GM18508 (cell line): ENCODE measurements at regions not wholly inside any gene's neighbourhood (a gene's known extent, or its start where the extent isn't known, plus 50 kb on each side); places are given as distances from the start of the nearest gene placed in this dataset.

Experiments
- ATAC-seq: cut with Tn5 transposase; IDR thresholded peaks from one replicate; pipeline ENCODE4 v1.9.1; 2021; ENCODE audit warnings: moderate number of reproducible peaks; ENCODE audit not compliant: insufficient read depth, unreplicated experiment

DNA sequence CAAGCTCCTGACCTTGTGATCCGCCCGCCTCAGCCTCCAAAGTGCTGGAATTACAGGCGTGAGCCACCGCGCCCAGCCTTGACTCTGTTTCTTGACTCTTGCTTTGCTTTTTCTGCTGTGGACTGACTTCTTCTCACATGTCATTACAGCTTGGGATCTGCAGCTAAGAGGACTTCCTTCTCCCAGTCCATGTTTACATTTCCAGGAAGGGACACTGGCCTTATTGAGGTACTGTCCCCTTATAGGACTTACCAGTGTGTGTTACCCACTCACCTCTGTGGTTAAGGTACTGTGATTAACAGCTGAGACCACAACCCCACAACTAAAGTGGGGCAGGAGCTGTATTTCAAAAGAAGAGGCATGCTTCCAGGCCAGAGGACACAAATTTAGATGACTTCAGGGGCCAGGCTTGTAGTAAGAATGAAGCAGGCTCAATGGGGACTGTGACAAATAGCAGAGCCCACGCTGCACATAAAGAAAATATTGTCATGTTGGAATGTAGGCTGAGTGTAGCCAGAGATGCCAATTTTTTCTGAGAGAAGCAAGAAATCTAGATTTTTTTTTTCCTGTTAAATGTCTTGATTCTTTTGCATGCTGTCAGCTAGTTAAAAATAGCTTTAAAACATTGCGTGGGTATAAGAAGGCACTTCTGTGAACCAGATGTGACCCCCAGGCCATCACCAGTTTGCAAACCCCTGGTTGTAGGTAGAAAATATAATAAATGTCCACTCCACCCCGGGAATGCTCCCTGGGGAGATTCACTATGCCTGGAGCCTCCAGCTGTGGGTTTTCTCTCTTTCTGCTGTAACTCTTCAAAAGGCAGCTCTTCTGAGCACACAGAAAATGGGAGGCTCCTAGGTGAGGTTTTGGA lies 75.0 kb downstream of the PTPDC1 start:
- ATAC-seq: no peak

DNA sequence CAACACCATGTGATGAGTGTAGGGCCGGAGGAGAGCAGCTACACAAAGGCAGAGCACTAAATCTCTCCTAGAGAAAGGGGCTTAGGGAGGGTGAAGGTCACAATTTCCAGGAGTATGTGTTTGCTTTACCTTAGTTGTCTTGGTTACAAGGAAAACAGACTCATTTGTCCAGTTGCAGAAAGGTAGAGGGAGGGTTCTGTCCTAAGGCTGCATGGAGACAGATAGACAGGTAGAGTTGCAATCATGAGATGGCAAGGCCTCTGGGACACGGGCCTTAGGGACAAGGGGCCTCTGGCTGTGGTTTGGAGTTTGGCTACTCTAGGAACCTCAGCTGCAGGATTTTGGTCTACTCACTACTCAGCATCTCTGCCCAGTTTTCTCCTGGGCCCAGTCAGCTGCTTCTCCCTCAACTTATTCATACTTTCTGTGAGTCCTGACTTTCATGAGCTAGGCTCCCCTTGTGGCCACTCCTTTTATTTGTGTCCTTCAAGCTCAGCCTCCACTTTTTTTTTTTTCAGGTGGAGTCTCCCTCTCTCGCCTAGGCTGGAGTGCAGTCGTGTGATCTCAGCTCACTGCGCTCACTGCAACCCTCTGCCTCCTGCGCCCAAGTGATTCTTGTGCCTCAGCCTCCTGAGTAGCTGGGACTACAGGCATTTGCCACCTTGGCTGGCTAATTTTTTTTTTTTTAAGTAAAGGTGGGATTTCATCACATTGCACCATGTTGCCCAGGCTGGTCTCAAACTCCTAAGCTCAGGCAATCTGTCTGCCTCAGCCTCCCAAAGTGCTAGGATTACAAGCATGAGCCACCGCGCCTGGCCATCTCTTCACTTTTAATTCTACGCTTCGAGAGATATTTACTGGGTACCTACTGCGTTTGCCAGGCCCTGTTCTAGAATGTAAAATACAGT lies 76.6 kb downstream of the PTPDC1 start:
- no peak for ATAC-seq

DNA sequence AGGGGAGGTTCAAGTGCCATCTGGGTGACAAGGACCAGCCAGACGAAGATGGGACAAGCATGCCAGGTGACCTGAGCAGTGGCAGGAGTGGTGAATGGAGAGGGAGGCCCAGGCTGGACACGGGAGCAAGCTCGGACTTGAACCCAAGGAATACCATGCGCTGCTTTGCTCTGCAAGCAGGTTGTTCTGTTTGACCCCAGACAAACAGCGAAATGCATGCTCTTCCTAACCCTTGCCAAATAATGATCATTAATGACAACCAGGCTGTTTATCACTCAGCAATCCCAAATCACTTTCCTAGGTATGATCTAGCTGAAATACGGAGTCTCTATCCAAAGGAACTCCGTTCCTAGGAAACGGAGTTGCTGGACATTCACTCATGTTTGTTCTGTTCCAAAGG lies 77.4 kb downstream of the PTPDC1 start:
- ATAC-seq: no peak

DNA sequence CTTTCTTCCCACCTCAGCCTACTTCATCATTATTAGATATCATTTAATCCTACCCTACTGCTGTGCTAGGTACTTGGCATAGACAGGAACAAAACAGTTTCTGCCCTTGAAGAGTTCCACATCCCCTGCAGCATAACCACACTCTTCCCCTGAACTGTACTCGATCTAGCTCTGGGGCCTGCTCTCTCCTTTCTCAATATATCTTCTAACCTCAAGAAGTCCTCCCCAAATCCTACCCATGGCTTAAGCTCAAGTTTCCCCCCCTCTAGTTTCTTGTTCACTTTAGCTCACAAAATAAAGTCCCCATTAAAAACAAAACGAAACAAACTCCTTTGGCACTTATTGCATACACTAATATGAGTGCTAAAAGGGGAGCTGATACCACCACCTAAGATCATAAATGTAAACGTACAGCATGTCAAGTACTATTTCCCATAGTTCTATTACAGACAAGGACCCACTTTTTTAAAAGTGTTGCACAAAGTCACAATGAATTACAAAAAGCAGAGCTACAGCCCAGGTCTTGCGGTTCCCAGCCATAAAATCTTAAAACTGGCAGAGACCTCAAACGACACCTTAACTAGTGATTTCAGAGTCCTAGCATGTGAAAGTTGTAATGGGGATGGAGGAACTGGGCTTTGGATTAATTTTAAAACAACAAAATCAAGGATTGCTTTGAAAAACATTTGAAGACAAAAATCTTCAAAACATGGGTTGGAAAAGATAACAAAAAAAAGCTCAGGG lies 80.7 kb downstream of the PTPDC1 start:
- ATAC-seq: no peak

DNA sequence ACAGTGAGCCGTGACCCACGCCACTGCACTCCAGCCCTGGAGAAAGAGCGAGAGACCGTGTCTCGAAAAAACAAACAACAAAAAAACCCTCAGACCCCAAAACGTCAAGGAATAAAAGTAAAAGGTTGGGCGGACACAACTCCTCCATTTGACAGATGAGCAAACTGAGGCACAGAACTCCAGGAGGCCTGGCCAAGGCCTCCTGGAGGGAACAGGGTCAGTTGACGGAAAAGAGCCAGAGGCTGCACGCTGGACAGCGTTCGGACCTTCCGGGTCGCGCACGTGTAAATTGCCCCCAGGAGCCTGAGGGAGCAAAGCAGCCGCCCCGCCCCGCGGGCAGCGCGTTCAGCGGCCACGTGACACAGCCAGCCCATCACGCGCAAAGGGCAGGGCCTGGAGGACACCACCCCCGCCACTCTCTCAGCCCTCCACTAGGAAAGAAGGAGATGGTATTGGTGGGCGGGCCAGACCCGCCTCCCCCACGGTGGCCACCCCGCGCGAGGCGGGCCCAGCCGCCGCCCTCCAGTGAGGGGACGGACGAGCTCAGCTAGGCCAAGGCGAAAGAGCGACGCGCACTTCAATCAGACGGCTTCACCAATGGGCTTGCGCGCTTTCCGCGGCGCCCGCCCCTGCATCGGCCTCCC lies 81.5 kb downstream of the PTPDC1 start:
- ATAC-seq: peak; percentile 75

DNA sequence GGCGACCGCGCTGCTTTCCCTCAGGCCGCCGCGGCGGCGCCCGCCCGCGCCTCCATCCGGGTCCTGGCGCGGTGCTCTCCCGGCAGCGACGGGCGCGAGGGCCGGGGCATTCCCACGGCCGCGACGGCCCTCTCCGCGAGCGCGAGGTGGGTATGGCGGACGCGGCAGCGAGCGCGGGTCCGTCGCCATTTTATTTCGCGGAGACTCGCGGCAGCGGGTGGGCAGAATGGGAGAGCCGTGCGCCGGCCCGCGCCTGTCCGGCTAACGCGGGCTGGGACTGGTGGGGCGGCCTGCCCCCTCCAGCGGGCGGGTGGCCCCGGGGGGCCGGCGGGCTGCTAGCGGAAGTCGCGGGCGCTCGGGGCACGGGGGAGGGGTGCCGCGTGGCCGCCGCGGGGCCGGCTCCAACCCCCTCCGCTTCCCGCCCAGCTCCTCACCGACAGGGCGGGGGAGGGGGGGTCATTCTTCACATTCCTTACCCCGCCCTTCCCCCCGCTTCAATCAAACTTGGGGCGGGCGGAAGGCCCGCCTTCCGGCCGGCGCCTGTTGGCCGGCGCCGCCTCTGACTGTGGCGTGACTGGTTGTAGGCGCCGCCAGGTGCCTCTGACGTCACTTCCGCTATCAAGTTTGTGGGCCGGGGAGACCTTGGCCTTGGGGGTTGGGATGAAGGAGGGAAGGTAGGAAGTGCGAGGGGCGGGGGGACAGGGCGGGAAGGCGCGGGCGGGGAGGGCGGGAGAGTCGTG lies 82.1 kb downstream of the PTPDC1 start:
- peak; percentile 37 for ATAC-seq

DNA sequence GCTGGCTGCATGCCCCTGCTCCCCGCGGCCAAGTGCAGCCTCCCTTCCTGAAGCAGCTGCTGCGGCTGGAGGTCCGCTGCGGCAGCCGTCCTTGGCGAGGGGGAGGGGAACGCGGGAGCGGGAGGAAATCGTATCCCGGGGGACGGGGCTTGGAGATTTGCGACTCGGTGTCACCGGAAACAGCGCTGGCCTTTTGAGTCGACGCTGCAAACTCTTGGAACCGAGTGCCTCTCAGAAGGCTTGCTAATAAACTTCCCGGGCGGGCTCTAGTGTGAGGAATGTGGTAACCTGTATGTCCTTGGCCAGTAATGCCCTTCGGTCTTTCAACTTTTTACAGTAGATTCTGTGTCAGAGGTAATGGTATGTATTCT lies 82.7 kb downstream of the PTPDC1 start:
- no peak for ATAC-seq

DNA sequence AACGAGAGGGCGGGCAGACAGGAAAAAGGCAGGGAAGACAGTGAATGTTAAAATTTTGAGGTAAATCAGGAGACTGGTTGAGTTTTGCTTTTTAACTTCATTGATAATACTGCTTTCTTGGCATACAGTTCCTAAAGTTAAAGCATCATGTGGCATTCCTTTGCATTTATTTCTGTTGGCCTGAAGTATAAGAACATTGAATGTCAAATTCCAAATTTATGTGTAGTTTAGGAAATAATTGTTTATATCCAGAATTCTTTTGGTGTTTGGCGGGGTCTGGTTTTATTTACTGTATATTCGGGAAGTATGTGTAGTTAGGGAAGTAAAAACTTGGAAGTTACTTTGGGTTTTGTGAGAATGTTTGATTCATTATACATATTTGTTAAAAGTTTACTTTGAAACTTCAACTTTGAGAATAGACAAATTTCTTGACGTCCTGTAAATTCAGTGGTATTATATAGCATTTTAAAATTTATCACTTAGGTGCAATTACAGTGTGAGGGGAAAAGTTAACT lies 83.2 kb downstream of the PTPDC1 start:
- no peak for ATAC-seq

DNA sequence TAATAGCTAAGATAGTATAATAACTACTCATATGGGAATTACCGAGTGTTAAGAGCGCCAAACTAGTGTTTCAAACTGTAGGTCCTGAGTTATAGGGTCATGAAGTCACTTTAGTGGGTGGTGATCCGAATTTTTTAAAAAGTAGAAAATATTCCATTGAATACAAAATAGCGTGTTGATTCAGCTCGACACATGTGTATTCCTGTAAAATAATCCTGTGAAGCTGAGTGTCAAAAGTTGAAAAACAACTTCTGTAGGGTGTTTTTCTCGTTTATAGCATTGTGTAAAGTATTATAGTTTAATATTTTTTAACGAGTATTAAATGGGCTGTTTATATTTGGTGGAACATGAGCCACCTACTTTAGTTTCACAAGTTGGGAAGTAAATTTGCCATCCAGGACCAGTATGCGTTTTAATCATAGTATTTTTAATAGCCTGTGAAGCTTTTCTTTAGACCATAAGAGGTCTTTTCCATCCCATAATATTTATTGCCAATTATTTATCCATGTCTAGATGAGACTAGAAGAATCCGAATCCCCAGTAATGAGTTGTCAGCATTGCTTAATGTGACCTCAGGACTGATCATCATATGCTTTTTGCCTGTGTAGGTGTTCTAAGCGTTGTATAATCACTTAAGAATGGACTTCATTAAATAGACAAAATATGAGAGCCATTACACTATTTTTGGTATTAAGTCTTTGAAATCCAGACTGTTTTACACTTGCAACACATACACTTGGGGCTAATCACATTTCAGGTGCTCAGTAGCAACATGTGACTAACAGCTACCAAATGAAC lies 84.1 kb downstream of the PTPDC1 start:
- ATAC-seq: no peak

DNA sequence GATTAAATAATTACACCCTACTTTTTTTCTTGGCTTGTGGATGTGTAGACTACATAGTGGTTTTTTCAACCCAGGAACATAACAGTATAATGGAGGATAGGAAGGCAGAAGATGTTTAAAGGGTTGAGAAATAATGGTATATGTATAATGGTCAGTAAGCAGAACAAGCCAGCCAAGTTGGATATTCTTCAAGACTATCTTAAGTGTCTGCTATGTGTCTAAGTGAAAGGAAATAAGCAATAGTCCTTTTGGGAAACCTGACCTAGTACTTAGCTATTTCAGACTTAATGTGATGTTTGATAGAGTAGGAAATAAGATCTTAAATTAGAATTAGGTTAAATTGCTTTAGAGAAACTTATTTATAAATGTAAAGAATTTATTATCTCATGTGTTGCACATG lies 85.7 kb downstream of the PTPDC1 start:
- no peak for ATAC-seq

DNA sequence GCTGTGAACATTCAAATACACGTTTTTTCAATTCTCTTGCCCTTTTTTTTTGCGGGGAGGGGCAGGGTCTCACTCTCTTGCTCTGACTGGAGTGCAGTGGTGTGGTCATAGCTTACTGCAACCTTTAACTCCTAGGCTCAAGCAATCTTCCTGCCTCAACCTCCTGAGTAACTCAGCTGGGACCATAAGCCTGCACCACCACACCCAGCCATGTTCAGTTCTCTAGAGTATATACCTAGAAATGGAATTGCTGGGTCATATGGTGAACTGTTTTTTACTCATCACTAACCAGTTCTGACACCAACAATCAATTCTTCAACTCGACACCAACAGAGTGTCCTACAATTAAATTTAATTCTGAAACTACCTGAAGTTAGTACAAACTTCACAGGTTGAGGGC lies 85.5 kb upstream of the ZNF169 start:
- ATAC-seq: no peak

DNA sequence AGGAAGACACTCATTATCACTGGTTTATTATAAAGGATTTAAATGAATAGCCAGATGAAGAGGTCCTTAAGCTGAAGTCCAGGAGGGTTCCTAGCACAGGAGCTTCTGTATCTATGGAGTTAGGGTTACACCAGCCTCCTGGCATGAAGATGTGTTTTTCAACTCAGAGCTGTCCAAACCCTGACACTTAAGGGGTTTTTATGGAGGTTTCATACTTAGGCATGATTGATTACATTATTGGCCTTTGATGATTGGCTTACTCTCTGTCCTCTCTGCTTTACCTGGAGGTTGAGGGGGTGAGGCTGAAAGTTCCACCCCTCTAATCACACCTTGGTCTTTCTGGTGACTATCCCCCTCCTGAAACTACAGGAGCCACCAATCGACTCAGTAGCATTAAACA lies 84.9 kb upstream of the ZNF169 start:
- ATAC-seq: no peak

DNA sequence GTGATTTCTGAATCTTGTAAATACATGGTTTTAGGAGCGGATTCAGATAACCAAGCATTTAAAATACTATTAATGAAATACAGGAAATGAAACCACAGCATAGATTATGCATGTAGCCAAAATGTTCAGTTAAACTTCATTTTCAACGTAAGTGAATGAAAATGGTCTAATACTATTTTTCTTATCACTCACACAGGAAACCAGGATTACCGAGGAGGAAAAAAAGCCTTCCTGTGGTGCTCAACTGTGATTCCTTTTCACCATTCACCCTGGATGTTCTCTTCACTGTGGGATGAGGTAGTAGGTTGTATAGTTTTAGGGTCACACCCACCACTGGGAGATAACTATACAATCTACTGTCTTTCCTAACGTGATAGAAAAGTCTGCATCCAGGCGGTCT lies 83.4 kb upstream of the ZNF169 start:
- no peak for ATAC-seq

DNA sequence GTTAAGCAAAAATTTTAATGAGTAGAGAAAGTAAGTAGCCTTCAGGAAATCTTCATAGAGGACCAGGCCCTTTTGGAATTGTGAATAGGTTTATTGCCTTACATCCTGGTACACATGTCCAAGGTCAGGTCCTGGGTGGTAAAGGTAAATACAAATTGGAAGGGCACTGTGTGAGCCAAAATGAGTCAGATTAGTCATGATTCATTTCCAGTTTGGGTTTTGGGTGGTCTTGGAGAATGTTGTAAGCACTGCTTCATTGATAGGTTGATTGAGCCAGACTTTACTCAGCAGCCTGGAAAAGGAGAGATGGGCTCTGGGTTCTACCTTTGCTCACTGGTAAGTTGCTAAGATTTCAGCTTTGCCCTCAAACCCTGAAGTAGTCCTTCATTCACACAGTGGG lies 82.5 kb upstream of the ZNF169 start:
- no peak for ATAC-seq

DNA sequence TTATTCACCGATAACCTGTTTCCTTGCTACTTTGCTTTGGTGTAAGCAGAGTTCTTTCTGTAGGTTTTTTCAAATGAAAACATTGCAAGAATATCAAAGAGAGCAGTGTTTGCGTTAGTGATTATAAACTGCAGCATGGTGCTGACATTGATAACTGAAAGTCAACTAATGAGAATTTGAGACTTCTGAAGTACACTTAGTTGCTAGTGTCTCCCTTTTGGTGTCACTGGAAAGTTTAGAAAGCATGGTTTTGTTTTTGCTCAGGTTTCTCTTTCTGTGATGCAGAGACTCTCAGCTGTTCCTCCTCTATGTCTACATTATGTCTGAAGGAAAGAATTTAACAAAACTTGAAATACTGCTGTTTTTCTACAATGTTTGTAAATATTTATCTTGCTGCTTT lies 80.2 kb upstream of the ZNF169 start:
- ATAC-seq: peak; percentile 44

DNA sequence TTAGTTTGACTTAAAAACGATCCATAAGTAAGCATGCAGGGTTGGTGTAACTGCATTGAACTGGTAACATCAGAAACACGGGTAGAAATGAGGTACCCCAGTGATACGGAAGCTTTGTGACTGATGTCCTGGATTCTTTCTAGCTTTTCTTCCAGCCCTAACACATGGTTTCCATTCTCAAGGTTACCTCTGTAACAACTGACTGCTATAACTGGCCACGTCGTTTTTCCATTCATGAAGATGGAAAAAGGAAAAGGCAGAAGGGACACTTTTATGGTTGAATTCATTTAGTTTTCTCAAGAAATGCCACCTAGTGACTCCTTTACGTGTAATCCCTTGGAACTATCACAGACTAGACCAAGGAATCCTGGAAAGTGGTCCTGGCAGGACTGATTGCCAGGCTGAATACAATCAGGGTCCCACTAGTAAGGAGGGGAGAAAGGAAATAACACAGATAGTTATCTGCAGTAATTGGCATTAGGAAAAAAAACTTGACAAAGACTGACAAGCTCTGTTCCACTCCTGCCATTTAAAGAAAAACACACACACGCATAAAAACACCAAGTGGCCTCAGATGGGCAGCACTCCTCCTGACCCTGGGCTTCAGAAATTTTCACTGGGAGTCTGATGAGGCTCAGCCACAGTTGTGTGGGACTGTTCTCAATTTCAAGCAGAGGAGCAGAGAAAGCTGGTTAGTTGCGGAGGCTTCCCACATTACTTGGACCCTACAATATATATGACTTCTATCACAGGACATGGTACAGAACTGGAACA lies 77.5 kb upstream of the ZNF169 start:
- no peak for ATAC-seq

DNA sequence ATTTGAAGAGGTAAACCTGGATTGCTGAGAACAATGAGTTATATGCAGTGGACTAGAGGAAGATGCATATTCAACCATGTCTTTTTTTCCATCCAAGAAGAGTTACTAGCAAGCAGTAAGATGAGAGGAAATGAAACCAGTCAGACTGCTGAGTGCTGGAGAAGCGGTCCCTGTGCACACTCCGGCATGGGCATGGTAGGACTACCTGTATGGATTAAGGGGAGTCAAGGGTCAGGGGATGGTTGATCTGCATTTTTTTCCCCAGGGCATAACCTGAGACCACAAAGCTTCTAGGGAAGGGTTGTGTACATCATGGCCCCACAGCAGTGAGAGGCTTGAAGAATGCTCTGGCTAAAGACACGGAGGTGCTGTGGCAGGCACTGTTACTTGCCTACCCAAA lies 76.6 kb upstream of the ZNF169 start:
- ATAC-seq: no peak
